Liver (tissue), 8 donors: ENCODE measurements at regions not wholly inside any gene's neighbourhood (a gene's known extent, or its start where the extent isn't known, plus 50 kb on each side); places are given as distances from the start of the nearest gene placed in this dataset.

Experiments
- DNase-seq: peaks from one replicate; pipeline ENCODE4 v3.0.0-alpha.2; 2017; ENCODE audit warnings: low spot score
- H3K27ac ChIP-seq, 2 donors: one replicate each; pipeline ENCODE4 v1.7.0; 2013; ENCODE audit warnings: inconsistent platforms in 2 of 2, low read length in 2 of 2, control low read depth in 1 of 2, low read depth in 1 of 2, mild to moderate bottlenecking in 1 of 2
- H3K27me3 ChIP-seq, 4 donors: one replicate each; pipeline versions ENCODE4 v1.6.1 to v1.7.0; 2013; ENCODE audit warnings: low read length in 3 of 4, inconsistent platforms in 1 of 4, mild to moderate bottlenecking in 1 of 4, moderate library complexity in 1 of 4; ENCODE audit not compliant: control insufficient read depth in 4 of 4, insufficient read depth in 4 of 4
- H3K36me3 ChIP-seq, 4 donors: one replicate each; pipeline versions ENCODE4 v1.6.1 to v1.7.0; 2013; ENCODE audit warnings: low read length in 3 of 4, mild to moderate bottlenecking in 3 of 4, low read depth in 1 of 4, moderate library complexity in 1 of 4; ENCODE audit not compliant: control insufficient read depth in 4 of 4, insufficient read depth in 3 of 4
- H3K4me1 ChIP-seq, 4 donors: one replicate each; pipeline versions ENCODE4 v1.6.1 to v1.7.0; 2013; ENCODE audit warnings: low read length in 3 of 4, mild to moderate bottlenecking in 3 of 4, moderate library complexity in 1 of 4; ENCODE audit not compliant: control insufficient read depth in 4 of 4, insufficient read depth in 4 of 4
- H3K4me3 ChIP-seq, 3 donors: one replicate each; pipeline versions ENCODE4 v1.6.1 to v1.7.0; 2013; ENCODE audit warnings: low read length in 3 of 3, control low read depth in 1 of 3, low read depth in 1 of 3, mild to moderate bottlenecking in 1 of 3
- H3K9ac ChIP-seq, 2 donors: one replicate each; pipeline ENCODE4 v1.7.0; 2013; ENCODE audit warnings: low read length in 2 of 2, mild to moderate bottlenecking in 2 of 2, moderate library complexity in 2 of 2, control low read depth in 1 of 2, low read depth in 1 of 2
- H3K9me3 ChIP-seq, 4 donors: one replicate each; pipeline versions ENCODE4 v1.6.1 to v1.7.0; 2013; ENCODE audit warnings: low read length in 3 of 4; ENCODE audit not compliant: control insufficient read depth in 4 of 4
- FOXA1 ChIP-seq: IDR thresholded peaks from 2 replicates; pipeline ENCODE4 v1.6.1; 2016; ENCODE audit warnings: antibody characterized with exemption
- FOXA2 ChIP-seq: IDR thresholded peaks from 2 replicates; pipeline ENCODE4 v1.6.1; 2016; ENCODE audit warnings: antibody characterized with exemption
- GABPA ChIP-seq, 2 donors: IDR thresholded peaks in 1 of 2; conservative IDR thresholded peaks in 1 of 2; 2 replicates each; pipeline ENCODE4 v1.6.1; 2016; ENCODE audit warnings: antibody characterized with exemption in 2 of 2, mild to moderate bottlenecking in 1 of 2, moderate library complexity in 1 of 2
- HNF4A ChIP-seq, 2 donors: conservative IDR thresholded peaks; 2 replicates each; pipeline ENCODE4 v1.6.1; 2016; ENCODE audit warnings: antibody characterized with exemption in 2 of 2, mild to moderate bottlenecking in 2 of 2
- HNF4G ChIP-seq: IDR thresholded peaks from 2 replicates; pipeline ENCODE4 v1.6.1; 2016; ENCODE audit warnings: antibody characterized with exemption
- JUND ChIP-seq, 2 donors: IDR thresholded peaks; 2 replicates each; pipeline ENCODE4 v1.6.1; 2016; ENCODE audit warnings: antibody characterized with exemption in 2 of 2
- NR2F2 ChIP-seq: IDR thresholded peaks from 2 replicates; pipeline ENCODE4 v1.6.1; 2016; ENCODE audit warnings: antibody characterized with exemption
- RAD21 ChIP-seq, 2 donors: IDR thresholded peaks; 2 replicates each; pipeline ENCODE4 v1.6.1; 2016; ENCODE audit warnings: antibody characterized with exemption in 2 of 2, mild to moderate bottlenecking in 2 of 2
- RXRA ChIP-seq, 2 donors: IDR thresholded peaks; 2 replicates each; pipeline ENCODE4 v1.6.1; 2017 to 2018; ENCODE audit warnings: antibody characterized with exemption in 2 of 2, mild to moderate bottlenecking in 1 of 2
- SP1 ChIP-seq: IDR thresholded peaks from 2 replicates; pipeline ENCODE4 v1.6.1; 2018; ENCODE audit warnings: antibody characterized with exemption, mild to moderate bottlenecking
- YY1 ChIP-seq: IDR thresholded peaks from 2 replicates; pipeline ENCODE4 v1.6.1; 2016; ENCODE audit warnings: antibody characterized with exemption, mild to moderate bottlenecking
- WGBS: extraction: QIAGEN DNeasy Blood & Tissue Kit; methylation state at CpG from one replicate; pipeline ENCODE4 v1.1.7; 2013; 5-methylcytosine and 5-hydroxymethylcytosine counted together
- TF ChIP-seq, protein P1 (sequence below): IDR thresholded peaks from 2 replicates; pipeline ENCODE4 v1.6.1; 2016; ENCODE audit warnings: antibody characterized with exemption
- TF ChIP-seq, protein P2 (sequence below): fragments of 150-350 bp; IDR thresholded peaks from 2 replicates; pipeline ENCODE4 v1.5.1; 2017; ENCODE audit warnings: improper control_type of control experiment, low read depth, low read length; ENCODE audit not compliant: missing input control
- TF ChIP-seq, protein P3 (sequence below): IDR thresholded peaks from 2 replicates; pipeline ENCODE4 v1.6.1; 2016; ENCODE audit warnings: antibody characterized with exemption, mild to moderate bottlenecking
- TF ChIP-seq, protein P4 (sequence below): IDR thresholded peaks from 2 replicates; pipeline ENCODE4 v1.6.1; 2016; ENCODE audit warnings: antibody characterized with exemption
- TF ChIP-seq, protein P5 (sequence below): IDR thresholded peaks from 2 replicates; pipeline ENCODE4 v1.6.1; 2016; ENCODE audit warnings: antibody characterized with exemption
- donor health status: healthy.
- donor health status: healthy.
- donor health status: healthy.
- donor health status: healthy.
- donor health status: healthy.

DNA sequence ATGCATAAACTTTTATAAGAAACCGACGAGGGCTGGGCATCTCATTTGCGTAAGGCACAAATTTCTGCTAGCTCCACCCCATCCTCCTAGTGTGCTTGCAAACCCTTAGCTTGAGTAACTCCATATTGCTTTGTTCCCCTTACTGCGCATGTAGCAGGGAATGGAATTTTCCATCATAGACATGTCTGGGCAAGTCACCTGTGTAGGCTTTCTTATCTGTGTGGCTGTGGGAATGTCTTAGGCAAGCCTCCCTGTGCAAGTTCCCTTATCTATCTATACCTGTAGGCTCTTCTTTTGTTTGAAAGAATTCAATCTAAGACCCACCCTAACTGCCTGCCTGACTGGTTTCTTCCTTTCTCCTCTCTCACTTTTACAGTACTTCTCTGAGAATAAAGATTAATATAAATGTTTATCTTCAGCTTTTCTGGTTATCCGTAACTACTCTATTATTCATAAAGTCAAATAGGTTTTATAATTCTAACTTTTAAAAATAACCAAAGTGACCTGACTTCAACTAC, 217.6 kb upstream of the FIGN start:
- 94% methylated on average over 5 of the region's 5 CpGs for WGBS
- Histone ChIP-seq H3K9me3 (no peaks in the 10 kb centered on the region), H3K36me3 (no peaks in the 10 kb centered on the region), H3K4me3 (no peak overlapping the region), H3K4me1 (no peaks in the 10 kb centered on the region), H3K9ac (no peak overlapping the region), H3K27ac (no peak overlapping the region), H3K27me3 (no peaks in the 10 kb centered on the region)
- no peak for DNase-seq
- TF ChIP-seq RXRA (IDR thresholded peaks at IDR 0.05) (no peak), YY1 (no peak), HNF4G (no peak), FOXA1 (no peak), FOXA2 (no peak), RAD21 (IDR thresholded peaks at IDR 0.05) (no peak), NR2F2 (no peak), JUND (IDR thresholded peaks at IDR 0.05) (no peak), HNF4A (conservative IDR thresholded peaks at IDR 0.05) (no peak), SP1 (no peak), GABPA (IDR thresholded peaks at IDR 0.05 in 1 of 2, conservative IDR thresholded peaks at IDR 0.05 in 1 of 2) (no peak)
- TF ChIP-seq, protein P1, sequence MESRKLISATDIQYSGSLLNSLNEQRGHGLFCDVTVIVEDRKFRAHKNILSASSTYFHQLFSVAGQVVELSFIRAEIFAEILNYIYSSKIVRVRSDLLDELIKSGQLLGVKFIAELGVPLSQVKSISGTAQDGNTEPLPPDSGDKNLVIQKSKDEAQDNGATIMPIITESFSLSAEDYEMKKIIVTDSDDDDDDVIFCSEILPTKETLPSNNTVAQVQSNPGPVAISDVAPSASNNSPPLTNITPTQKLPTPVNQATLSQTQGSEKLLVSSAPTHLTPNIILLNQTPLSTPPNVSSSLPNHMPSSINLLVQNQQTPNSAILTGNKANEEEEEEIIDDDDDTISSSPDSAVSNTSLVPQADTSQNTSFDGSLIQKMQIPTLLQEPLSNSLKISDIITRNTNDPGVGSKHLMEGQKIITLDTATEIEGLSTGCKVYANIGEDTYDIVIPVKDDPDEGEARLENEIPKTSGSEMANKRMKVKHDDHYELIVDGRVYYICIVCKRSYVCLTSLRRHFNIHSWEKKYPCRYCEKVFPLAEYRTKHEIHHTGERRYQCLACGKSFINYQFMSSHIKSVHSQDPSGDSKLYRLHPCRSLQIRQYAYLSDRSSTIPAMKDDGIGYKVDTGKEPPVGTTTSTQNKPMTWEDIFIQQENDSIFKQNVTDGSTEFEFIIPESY, result no peak
- TF ChIP-seq, protein P2, sequence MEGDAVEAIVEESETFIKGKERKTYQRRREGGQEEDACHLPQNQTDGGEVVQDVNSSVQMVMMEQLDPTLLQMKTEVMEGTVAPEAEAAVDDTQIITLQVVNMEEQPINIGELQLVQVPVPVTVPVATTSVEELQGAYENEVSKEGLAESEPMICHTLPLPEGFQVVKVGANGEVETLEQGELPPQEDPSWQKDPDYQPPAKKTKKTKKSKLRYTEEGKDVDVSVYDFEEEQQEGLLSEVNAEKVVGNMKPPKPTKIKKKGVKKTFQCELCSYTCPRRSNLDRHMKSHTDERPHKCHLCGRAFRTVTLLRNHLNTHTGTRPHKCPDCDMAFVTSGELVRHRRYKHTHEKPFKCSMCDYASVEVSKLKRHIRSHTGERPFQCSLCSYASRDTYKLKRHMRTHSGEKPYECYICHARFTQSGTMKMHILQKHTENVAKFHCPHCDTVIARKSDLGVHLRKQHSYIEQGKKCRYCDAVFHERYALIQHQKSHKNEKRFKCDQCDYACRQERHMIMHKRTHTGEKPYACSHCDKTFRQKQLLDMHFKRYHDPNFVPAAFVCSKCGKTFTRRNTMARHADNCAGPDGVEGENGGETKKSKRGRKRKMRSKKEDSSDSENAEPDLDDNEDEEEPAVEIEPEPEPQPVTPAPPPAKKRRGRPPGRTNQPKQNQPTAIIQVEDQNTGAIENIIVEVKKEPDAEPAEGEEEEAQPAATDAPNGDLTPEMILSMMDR, result no peak
- TF ChIP-seq, protein P3, sequence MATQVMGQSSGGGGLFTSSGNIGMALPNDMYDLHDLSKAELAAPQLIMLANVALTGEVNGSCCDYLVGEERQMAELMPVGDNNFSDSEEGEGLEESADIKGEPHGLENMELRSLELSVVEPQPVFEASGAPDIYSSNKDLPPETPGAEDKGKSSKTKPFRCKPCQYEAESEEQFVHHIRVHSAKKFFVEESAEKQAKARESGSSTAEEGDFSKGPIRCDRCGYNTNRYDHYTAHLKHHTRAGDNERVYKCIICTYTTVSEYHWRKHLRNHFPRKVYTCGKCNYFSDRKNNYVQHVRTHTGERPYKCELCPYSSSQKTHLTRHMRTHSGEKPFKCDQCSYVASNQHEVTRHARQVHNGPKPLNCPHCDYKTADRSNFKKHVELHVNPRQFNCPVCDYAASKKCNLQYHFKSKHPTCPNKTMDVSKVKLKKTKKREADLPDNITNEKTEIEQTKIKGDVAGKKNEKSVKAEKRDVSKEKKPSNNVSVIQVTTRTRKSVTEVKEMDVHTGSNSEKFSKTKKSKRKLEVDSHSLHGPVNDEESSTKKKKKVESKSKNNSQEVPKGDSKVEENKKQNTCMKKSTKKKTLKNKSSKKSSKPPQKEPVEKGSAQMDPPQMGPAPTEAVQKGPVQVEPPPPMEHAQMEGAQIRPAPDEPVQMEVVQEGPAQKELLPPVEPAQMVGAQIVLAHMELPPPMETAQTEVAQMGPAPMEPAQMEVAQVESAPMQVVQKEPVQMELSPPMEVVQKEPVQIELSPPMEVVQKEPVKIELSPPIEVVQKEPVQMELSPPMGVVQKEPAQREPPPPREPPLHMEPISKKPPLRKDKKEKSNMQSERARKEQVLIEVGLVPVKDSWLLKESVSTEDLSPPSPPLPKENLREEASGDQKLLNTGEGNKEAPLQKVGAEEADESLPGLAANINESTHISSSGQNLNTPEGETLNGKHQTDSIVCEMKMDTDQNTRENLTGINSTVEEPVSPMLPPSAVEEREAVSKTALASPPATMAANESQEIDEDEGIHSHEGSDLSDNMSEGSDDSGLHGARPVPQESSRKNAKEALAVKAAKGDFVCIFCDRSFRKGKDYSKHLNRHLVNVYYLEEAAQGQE, result no peak
- TF ChIP-seq, protein P4, sequence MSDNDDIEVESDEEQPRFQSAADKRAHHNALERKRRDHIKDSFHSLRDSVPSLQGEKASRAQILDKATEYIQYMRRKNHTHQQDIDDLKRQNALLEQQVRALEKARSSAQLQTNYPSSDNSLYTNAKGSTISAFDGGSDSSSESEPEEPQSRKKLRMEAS, result no peak
- TF ChIP-seq, protein P5, sequence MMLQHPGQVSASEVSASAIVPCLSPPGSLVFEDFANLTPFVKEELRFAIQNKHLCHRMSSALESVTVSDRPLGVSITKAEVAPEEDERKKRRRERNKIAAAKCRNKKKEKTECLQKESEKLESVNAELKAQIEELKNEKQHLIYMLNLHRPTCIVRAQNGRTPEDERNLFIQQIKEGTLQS, result no peak

DNA sequence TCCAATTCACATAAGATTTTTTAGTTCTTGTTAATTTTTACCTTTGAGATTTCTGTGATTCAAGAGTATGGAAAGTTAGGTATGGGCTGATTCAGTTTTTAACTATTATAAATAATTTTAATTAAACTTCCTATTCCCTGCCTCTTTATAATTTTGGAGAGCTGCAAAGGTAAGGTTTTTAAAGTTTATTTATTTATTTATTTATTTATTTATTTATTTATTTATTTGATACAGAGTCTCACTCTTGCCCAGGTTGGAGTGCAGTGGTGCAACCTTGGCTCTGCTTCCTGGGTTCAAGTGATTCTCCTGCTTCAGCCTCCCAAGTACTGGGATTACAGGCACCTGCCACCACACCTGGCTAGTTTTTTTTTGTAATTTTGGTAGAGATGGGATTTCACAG, 215.5 kb upstream of the FIGN start:
- Histone ChIP-seq H3K9me3 (no peaks in the 10 kb centered on the region), H3K9ac (no peak overlapping the region), H3K4me3 (no peak overlapping the region), H3K36me3 (no peaks in the 10 kb centered on the region), H3K27me3 (no peaks in the 10 kb centered on the region), H3K4me1 (no peaks in the 10 kb centered on the region), H3K27ac (no peak overlapping the region)
- no peak for DNase-seq
- no peak for TF ChIP-seq SP1
- TF ChIP-seq, protein P2, result no peak
- no peak for TF ChIP-seq YY1
- TF ChIP-seq, protein P3, result no peak
- TF ChIP-seq FOXA1, result no peak
- no peak for TF ChIP-seq JUND (IDR thresholded peaks at IDR 0.05)
- TF ChIP-seq, protein P1, result no peak
